ENCODE measurements at regions not wholly inside any gene's neighbourhood (a gene's known extent, or its start where the extent isn't known, plus 50 kb on each side); places are given as distances from the start of the nearest gene placed in this dataset.
A peak's percentile ranks its signal among the peaks of the same experiment; 100 is the strongest.

DNA sequence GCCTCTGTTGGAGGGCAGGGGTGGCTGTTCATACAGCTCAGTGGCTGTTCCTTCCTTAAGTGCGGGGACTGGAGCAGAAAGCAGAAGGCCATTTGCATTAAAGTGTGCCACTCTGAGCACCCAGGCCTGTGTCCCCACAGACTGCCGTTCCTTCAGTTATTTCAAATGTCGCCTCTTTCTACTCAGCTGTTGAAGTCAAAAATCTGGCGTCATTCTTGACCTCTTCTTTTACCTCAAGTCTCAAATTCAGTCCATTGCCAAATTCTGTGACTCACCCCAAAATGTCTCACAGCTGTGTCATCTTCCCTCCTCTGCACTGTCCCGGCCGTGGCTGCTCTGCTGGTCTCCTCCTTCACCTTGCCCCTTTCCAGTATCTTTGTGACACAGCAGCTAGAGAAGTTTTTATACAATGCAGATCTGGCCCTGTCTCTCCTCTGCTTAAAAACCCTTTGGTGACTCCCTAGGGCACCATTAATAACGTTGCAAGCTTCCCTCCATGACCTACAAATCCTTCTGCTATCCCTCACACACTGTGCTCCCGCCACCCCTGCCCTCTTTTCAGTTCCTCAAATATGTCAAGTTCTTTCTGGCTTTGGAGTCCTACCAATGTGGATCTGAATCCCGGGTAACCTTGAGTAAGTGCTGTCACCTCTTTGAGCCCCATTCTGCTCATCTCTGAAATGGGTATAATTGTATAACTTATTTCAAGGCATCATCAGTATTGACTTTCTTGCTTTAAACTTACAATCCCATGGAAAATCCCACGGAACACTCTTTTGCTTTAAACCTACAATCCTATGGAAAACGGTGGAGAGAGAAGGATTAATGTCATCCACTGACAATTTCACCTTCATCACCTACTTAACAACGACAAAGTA is 98.3 kb upstream of the BOD1 start:
- peak overlapping the region; percentile 91 for H2BK20ac ChIP-seq (ENCODE audit: low read depth, low read length)
- H3K14ac ChIP-seq (replicated peaks; ENCODE audit: low read depth, low read length): peak overlapping the region; percentile 75
- peak overlapping the region; percentile 29; the same call in 1 of the 2 replicates for H3K18ac ChIP-seq (ENCODE audit: low read depth, low read length)
- H4K20me1 ChIP-seq (ENCODE audit: insufficient read depth, low read length): no peaks in the 10 kb centered on the region
- POLR2A ChIA-PET (ENCODE audit: unreplicated experiment): no interaction called here
- H3K4ac ChIP-seq (ENCODE audit: low read depth, low read length): peak overlapping the region; percentile 65
- H2AK5ac ChIP-seq (ENCODE audit: low read depth, low read length): peak overlapping the region; percentile 53; the same call in 1 of the 2 replicates
- H3K79me1 ChIP-seq (ENCODE audit: low read depth in 1 of 2, low read length in 2 of 2): no peaks in the 10 kb centered on the region
- TF ChIP-seq NFE2L2 (IDR thresholded peaks at IDR 0.05; ENCODE audit: low read depth, low read length) (peak; percentile 24; the same call in 1 of the 2 replicates), MAFK (IDR thresholded peaks at IDR 0.05; ENCODE audit: low read depth, low read length) (no peak), BHLHE40 (IDR thresholded peaks at IDR 0.05; ENCODE audit: low read depth, low read length) (peak; percentile 55; the same call in 1 of the 2 replicates), CEBPB (IDR thresholded peaks at IDR 0.05; ENCODE audit: low read depth, low read length) (peak; percentile 90), FOS (IDR thresholded peaks at IDR 0.05; ENCODE audit: low read depth, low read length) (peak; percentile 93), RFX5 (IDR thresholded peaks at IDR 0.05; ENCODE audit: low read depth, low read length) (no peak)
- H2BK120ac ChIP-seq (ENCODE audit: low read depth, low read length): peak overlapping the region; percentile 83
- H3K27me3 ChIP-seq (ENCODE audit: control insufficient read depth, insufficient read depth, low read length): no peaks in the 10 kb centered on the region
- H2AFZ ChIP-seq (replicated peaks; ENCODE audit: low read length, poor library complexity): peak overlapping the region; percentile 85
- in situ Hi-C loops (cut with MboI; ENCODE audit: low sequenced_read_pairs) (no loop called here), intact Hi-C loops (cut with micrococcal nuclease) (loop anchor here (5.0 to 10.0 kb wide), 2 partner anchors 178 to 260 kb away; no protein-coding TSS in a partner anchor), dilution Hi-C loops (cut with HindIII; ENCODE audit: low sequenced_read_pairs, unreplicated experiment) (no loop called here)
- H3K9ac ChIP-seq (ENCODE audit: low read depth, low read length): no peak overlapping the region
- 23% methylated on average over 5 of the region's 12 CpGs; no CpG with 5 or more reads in 1 of the 2 experiments for WGBS, 2 experiments (ENCODE audit: extremely low coverage in 2 of 2, insufficient read length in 1 of 2)
- peak overlapping the region; percentile 20 to 43; a peak in 3 of 4 replicates for H4K8ac ChIP-seq (ENCODE audit: low read depth in 2 of 2, low read length in 2 of 2)
- H2BK5ac ChIP-seq (ENCODE audit: low read depth, low read length, poor library complexity, severe bottlenecking): peak overlapping the region; percentile 68
- H3K9me3 ChIP-seq (ENCODE audit: control insufficient read depth, insufficient read depth, low read length): no peaks in the 10 kb centered on the region
- peaks cover 4% of the 10 kb centered on the region for H3K9me1 ChIP-seq (ENCODE audit: insufficient read depth, low read length)
- H3K56ac ChIP-seq (ENCODE audit: extremely low read depth, insufficient read depth, low read length): no peak overlapping the region; the same call in 1 of the 2 replicates
- H3K23ac ChIP-seq (ENCODE audit: low read depth, low read length): peak overlapping the region; percentile 46
- H2BK15ac ChIP-seq (ENCODE audit: low read depth, low read length): peak overlapping the region; percentile 80
- peaks cover 11% of the 10 kb centered on the region for H3K4me1 ChIP-seq (ENCODE audit: control insufficient read depth, insufficient read depth, low read length)
- CTCF ChIA-PET: no interaction called here
- H3K27ac ChIP-seq (ENCODE audit: insufficient read depth, low read length): peak overlapping the region; percentile 31; the same call in 1 of the 2 replicates
- peak overlapping the region; percentile 6; the same call in 1 of the 2 replicates for H3K4me2 ChIP-seq (ENCODE audit: low read depth, low read length)
- ATAC-seq (ENCODE audit: low read depth) (peak; percentile 91), DNase-seq (peak; percentile 93)
- BruUV-seq (replicated peaks): no TSS peak
- H3K36me3 ChIP-seq (ENCODE audit: control insufficient read depth, insufficient read depth, low read length): no peaks in the 10 kb centered on the region
- H4K91ac ChIP-seq (ENCODE audit: insufficient read depth, low read depth, low read length): peak overlapping the region; percentile 78
- H2AK9ac ChIP-seq (replicated peaks; ENCODE audit: low read depth, low read length, poor library complexity): no peak overlapping the region
- 0 out of 2 replicates have a peak overlapping the region, but pooled peaks have one; percentile 18 for H4K5ac ChIP-seq (ENCODE audit: low read depth, low read length)
- H3K4me3 ChIP-seq (ENCODE audit: insufficient read depth, low read depth, low read length): no peak overlapping the region
